ENCODE measurements at regions not wholly inside any gene's neighbourhood (a gene's known extent, or its start where the extent isn't known, plus 50 kb on each side); places are given as distances from the start of the nearest gene placed in this dataset.

GRCh38 chr6:145212813-145213212, 522.5 kb downstream of the EPM2A start:
- TF ChIP-seq YY1 (IDR thresholded peaks at IDR 0.05; ENCODE audit: insufficient read depth, insufficient read length) (no peak), ZNF274 (IDR thresholded peaks at IDR 0.05; ENCODE audit: low read depth, low read length) (no peak)

All from NT2/D1 (cell line).